ENCODE measurements at regions not wholly inside any gene's neighbourhood (a gene's known extent, or its start where the extent isn't known, plus 50 kb on each side); places are given as distances from the start of the nearest gene placed in this dataset.

DNA sequence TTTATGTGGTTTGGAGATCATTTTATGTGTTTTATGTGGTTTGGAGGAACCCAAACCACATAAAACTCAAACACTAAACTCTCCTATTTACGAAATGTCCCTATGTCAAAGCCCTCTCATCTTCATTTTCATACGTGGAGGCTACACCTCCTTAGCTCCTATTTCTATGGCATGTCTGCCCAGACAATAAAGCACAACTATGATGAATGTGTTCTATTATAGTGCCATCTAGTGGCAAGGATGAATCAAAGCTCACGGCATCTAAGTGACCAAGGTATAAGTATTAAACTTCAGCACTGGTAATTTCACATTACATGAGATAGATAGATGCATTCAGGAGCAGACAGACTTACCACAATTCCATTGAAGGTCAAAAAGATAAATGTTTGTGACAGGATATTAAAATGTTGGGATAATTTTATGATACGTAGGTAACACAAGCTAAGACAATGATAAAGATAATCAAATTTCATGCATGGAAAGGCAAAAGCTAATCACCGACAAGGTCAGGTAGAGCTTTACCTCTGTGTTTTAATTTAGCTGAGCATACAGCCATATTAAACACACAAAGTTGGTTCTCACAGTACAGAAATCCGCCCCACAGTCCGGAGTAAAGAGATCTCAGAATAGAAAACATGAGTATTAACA, 130.6 kb upstream of the FHIT start:
- TF ChIP-seq, protein P1, sequence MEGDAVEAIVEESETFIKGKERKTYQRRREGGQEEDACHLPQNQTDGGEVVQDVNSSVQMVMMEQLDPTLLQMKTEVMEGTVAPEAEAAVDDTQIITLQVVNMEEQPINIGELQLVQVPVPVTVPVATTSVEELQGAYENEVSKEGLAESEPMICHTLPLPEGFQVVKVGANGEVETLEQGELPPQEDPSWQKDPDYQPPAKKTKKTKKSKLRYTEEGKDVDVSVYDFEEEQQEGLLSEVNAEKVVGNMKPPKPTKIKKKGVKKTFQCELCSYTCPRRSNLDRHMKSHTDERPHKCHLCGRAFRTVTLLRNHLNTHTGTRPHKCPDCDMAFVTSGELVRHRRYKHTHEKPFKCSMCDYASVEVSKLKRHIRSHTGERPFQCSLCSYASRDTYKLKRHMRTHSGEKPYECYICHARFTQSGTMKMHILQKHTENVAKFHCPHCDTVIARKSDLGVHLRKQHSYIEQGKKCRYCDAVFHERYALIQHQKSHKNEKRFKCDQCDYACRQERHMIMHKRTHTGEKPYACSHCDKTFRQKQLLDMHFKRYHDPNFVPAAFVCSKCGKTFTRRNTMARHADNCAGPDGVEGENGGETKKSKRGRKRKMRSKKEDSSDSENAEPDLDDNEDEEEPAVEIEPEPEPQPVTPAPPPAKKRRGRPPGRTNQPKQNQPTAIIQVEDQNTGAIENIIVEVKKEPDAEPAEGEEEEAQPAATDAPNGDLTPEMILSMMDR (conservative IDR thresholded peaks at IDR 0.05; ENCODE audit: low read depth, low read length), result peak; percentile 60
- TF ChIP-seq EZH2 (IDR thresholded peaks at IDR 0.05; ENCODE audit: borderline replicate concordance, low read depth, low read length, poor library complexity, severe bottlenecking), result no peak

All from A673 (cell line).